HL-60 (cell line): ENCODE measurements at regions not wholly inside any gene's neighbourhood (a gene's known extent, or its start where the extent isn't known, plus 50 kb on each side); places are given as distances from the start of the nearest gene placed in this dataset. TPM values are rescaled to one million over a fixed set of nuclear protein-coding genes. Genes with fewer than 3 reads are reported as not detected.
"Not testable (repeated sequence)": the region's sequence is repeated elsewhere in the genome, so short reads cannot be mapped to it uniquely, and the experiment has no call there.

ENCODE experiments used
- DNase-seq, 2 experiments: peaks; one replicate each; pipeline ENCODE4 v3.0.0-alpha.2; 2010 to 2020; ENCODE audit warnings: low read depth in 1 of 2, low spot score in 1 of 2
- H3K27ac ChIP-seq: fragments of 250-450 bp; sonication (Bioruptor Pico); replicated peaks from 2 replicates; pipeline ENCODE4 v1.5.1; 2020; ENCODE audit warnings: mild to moderate bottlenecking, moderate library complexity
- H3K27me3 ChIP-seq: fragments of 250-450 bp; sonication (Bioruptor Pico); 2 replicates; pipeline ENCODE4 v1.5.1; 2021; ENCODE audit warnings: mild to moderate bottlenecking, moderate library complexity; ENCODE audit not compliant: insufficient read depth, poor library complexity, severe bottlenecking
- H3K4me3 ChIP-seq: replicated peaks from 2 replicates; pipeline ENCODE4 v1.5.1; 2011; ENCODE audit warnings: mild to moderate bottlenecking, control low read depth, low read length; ENCODE audit not compliant: insufficient read depth
- CTCF ChIP-seq: IDR thresholded peaks from one replicate; pipeline ENCODE4 v1.5.1; 2011; ENCODE audit warnings: low read length, control low read depth, inconsistent platforms; ENCODE audit not compliant: insufficient read depth
- GABPA ChIP-seq: IDR thresholded peaks from 2 replicates; pipeline ENCODE4 v1.6.1; 2012; ENCODE audit warnings: low read depth
- POLR2AphosphoS5 ChIP-seq: IDR thresholded peaks from 2 replicates; pipeline ENCODE4 v1.6.1; 2012; ENCODE audit warnings: low read depth
- REST ChIP-seq: IDR thresholded peaks from 2 replicates; pipeline ENCODE4 v1.6.1; 2012; ENCODE audit warnings: low read depth; ENCODE audit not compliant: insufficient replicate concordance
- SPI1 ChIP-seq: IDR thresholded peaks from 2 replicates; pipeline ENCODE4 v1.6.1; 2012; ENCODE audit warnings: low read depth, mild to moderate bottlenecking, borderline replicate concordance
- microRNA-seq: library from miRNA; unstranded; fragments of <30 nt; microRNA quantifications from one replicate; pipeline ENCODE4, GENCODE V29; 2018

- TF ChIP-seq CTCF (no peak), POLR2AphosphoS5 (no peak), GABPA (no peak), REST (no peak), SPI1 (no peak)
- Histone ChIP-seq H3K27ac (no peak overlapping the region), H3K4me3 (no peak overlapping the region), H3K27me3 (no peaks in the 10 kb centered on the region)
- DNase-seq, result no peak
These were observed 56.0 kb upstream of the SMURF2 start for GRCh38 chr17:64718058-64718457.

GRCh38 chr17:64716496-64716895 is 54.4 kb upstream of the SMURF2 start:
- not testable (repeated sequence) for H3K27ac ChIP-seq, H3K27me3 ChIP-seq, DNase-seq, H3K4me3 ChIP-seq

GRCh38 chr17:64713786-64714185 is 51.7 kb upstream of the SMURF2 start:
- not testable (repeated sequence) for DNase-seq, H3K27me3 ChIP-seq, H3K4me3 ChIP-seq
- H3K27ac ChIP-seq, result peak overlapping the region; percentile 96

- peak overlapping the region; percentile 96 for H3K27ac ChIP-seq
These were observed 50.6 kb upstream of the SMURF2 start for GRCh38 chr17:64712557-64713351.

More at GRCh38 chr17:64712557-64713351, 50.6 kb upstream of the SMURF2 start:
- peak in 1 of 2 experiments; percentile 68 for DNase-seq
- H3K4me3 ChIP-seq, H3K27me3 ChIP-seq: not testable (repeated sequence)
- TF ChIP-seq POLR2AphosphoS5, result peak; percentile 48; the same call in 1 of the 2 replicates
- peak; percentile 32 for TF ChIP-seq REST

Small RNAs in the stretch of these regions (microRNA-seq; reads per million reads assigned to microRNA genes)
- gene MIR6080, result not detected
